ENCODE measurements at regions not wholly inside any gene's neighbourhood (a gene's known extent, or its start where the extent isn't known, plus 50 kb on each side); places are given as distances from the start of the nearest gene placed in this dataset.
"Not testable (repeated sequence)": the region's sequence is repeated elsewhere in the genome, so short reads cannot be mapped to it uniquely, and the experiment has no call there.

GRCh38 chr15:98100606-98101005, 140.1 kb downstream of the ARRDC4 start:
- not testable (repeated sequence) for TF ChIP-seq EZH2 (IDR thresholded peaks at IDR 0.05; ENCODE audit: insufficient read depth, poor library complexity, severe bottlenecking); EZH2phosphoT487 (IDR thresholded peaks at IDR 0.05; ENCODE audit: insufficient read depth, low read depth)
